Heart right ventricle (tissue), 16 donors: ENCODE measurements at regions not wholly inside any gene's neighbourhood (a gene's known extent, or its start where the extent isn't known, plus 50 kb on each side); places are given as distances from the start of the nearest gene placed in this dataset.

Experiments used
- ATAC-seq, 8 donors: fragments of 200-7000 bp; cut with Tn5 transposase; one replicate each; pipeline ENCODE4 v1.9.1; 2020; ENCODE audit warnings: mild to moderate bottlenecking in 8 of 8, moderate library complexity in 8 of 8, moderate number of reproducible peaks in 1 of 8
- DNase-seq, 2 donors: peaks; one replicate each; pipeline ENCODE4 v3.0.0-alpha.2; 2020
- H3K27ac ChIP-seq, 10 donors: fragments of 200-600 bp; sonication (generic) in 2 of 10; one replicate each; pipeline versions ENCODE4 v1.5.0 to v1.8.0; 2020 to 2022; ENCODE audit warnings: mild to moderate bottlenecking in 3 of 10
- H3K27me3 ChIP-seq, 7 donors: fragments of 200-600 bp; one replicate each; pipeline ENCODE4 v1.8.0; 2021 to 2022; ENCODE audit warnings: mild to moderate bottlenecking in 2 of 7
- H3K36me3 ChIP-seq, 9 donors: fragments of 200-600 bp; sonication (generic) in 1 of 9; one replicate each; pipeline versions ENCODE4 v1.5.0 to v1.8.0; 2020 to 2022; ENCODE audit warnings: mild to moderate bottlenecking in 2 of 9
- H3K4me1 ChIP-seq, 9 donors: fragments of 200-600 bp; sonication (generic) in 1 of 9; one replicate each; pipeline versions ENCODE4 v1.5.0 to v1.8.0; 2020 to 2022; ENCODE audit warnings: mild to moderate bottlenecking in 4 of 9
- H3K4me3 ChIP-seq, 10 donors: fragments of 200-600 bp; sonication (generic) in 2 of 10; one replicate each; pipeline versions ENCODE4 v1.5.0 to v1.8.0; 2020 to 2022; ENCODE audit warnings: mild to moderate bottlenecking in 7 of 10, moderate library complexity in 2 of 10
- H3K9me3 ChIP-seq, 11 donors: fragments of 200-600 bp in 10 of 11; sonication (generic) in 2 of 11; one replicate each; pipeline versions ENCODE4 v1.5.0 to v1.8.0; 2013 to 2022; ENCODE audit warnings: mild to moderate bottlenecking in 2 of 11, control low read depth in 1 of 11, moderate library complexity in 1 of 11
- CTCF ChIP-seq, 9 donors: fragments of 200-600 bp; sonication (generic) in 2 of 9; IDR thresholded peaks; one replicate each; pipeline versions ENCODE4 v1.5.0 to v1.8.0; 2021 to 2022; ENCODE audit warnings: antibody characterized with exemption in 9 of 9, mild to moderate bottlenecking in 5 of 9, moderate library complexity in 1 of 9
- WGBS, 2 donors: extraction: QIAGEN DNeasy Blood & Tissue Kit; methylation state at CpG; one replicate each; pipeline ENCODE4 v1.1.7; 2013; ENCODE audit warnings: inconsistent platforms in 1 of 2; 5-methylcytosine and 5-hydroxymethylcytosine counted together
- intact Hi-C, 10 donors: fragments of 100-400 bp; cut with DNase I; formaldehyde crosslinking; loops; one replicate each; pipeline versions ENCODE4 v1.11.1 to v1.14.2; 2022
- donor health status: Arrhythmogenic right ventricular cardiomyopathy.
- donor health status: ischemic (EF 13 %, LVEDD 7.1; RV severe dilation, severe dysfunction).
- donor health status: healthy with polysubstance abuse.
- donor health status: DM: no; HTN: yes; CAD: no.
- donor health status: DM: no; HTN: no; CAD: no.
- donor health status: ischemic (EF 25% LVEDD 6.9; RV normal size, moderate dysfunction).
- donor health status: ischemic (EF 25% LVEDD 5.7; RV mildly dilated, moderate dysfunction).
- donor health status: healthy.
- donor health status: DM: yes; HTN: yes; CAD: no.
- donor health status: Ischemic cardiomyopathy.
- donor health status: ischemic (EF 35%, LVEDD 5.7; RV mildly dilated, moderate dysfunction).
- donor health status: nonischemic (EF 11% LVEDD 7.7; RV severe dilation, severe dysfunction).
- donor health status: DM: yes; HTN: yes; CAD: no.
- donor health status: PGD.
- donor health status: ischemic (EF 29% LVEDD 5.4; RV normal size, mild dysfunction).
- donor health status: nonischemic (EF 23%, LVEDD 6.1; RV moderate dilation, normal function).

DNA sequence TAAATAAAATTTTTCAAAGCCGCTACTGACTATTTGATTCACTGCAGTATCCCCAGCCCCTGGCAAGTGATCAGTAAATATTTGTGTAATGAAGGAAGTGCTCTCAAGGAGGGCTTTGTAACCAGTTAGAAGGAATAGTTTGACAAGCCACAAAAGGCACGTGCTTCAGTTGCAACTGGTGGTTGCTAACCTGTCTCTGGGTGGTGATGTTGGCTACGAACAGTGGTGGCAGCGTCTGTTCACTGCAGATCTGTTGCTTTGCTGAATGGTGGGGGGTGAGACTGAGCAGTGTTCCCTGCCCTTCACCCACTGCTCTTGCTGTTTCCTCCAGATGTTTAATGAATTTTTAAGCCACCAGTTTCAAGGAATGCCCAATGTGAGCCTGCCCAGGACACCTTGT is 73.9 kb upstream of the SIX2 start:
- Histone ChIP-seq H3K9me3 (no peaks in the 10 kb centered on the region), H3K27me3 (peaks cover 0 to 6% (median 0%) of the 10 kb centered on the region in 7 donors), H3K27ac (no peak overlapping the region), H3K4me1 (no peaks in the 10 kb centered on the region), H3K36me3 (no peaks in the 10 kb centered on the region), H3K4me3 (no peak overlapping the region)
- intact Hi-C loops: no loop called here
- 41 to 46% methylated on average over 4 of the region's 4 CpGs for WGBS, 2 donors
- ATAC-seq (no peak), DNase-seq (no peak)
- no peak for TF ChIP-seq CTCF (IDR thresholded peaks at IDR 0.05)

DNA sequence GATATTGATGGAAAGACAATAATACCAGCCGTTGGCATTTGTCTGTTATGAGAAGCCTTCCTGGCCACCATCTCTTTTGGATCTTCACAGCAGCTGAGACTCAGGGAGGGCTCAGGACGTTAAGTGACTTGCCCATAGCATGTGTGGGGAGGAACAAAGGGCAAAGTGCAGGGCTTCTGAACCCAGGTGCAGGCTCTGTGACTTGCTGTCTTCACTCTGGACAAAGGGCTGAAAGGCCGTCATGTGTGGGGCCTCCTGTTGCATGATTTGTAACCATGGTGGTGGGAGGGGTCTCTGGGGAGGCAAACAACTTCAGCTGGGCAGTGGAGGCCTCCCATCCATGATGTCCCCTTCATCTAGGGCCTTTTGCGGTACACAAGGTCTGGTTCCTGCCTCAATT is 65.5 kb upstream of the SIX2 start:
- Histone ChIP-seq H3K4me3 (no peak overlapping the region), H3K27me3 (peaks cover 0 to 52% (median 26%) of the 10 kb centered on the region in 7 donors), H3K36me3 (no peaks in the 10 kb centered on the region), H3K9me3 (no peaks in the 10 kb centered on the region), H3K4me1 (no peaks in the 10 kb centered on the region), H3K27ac (no peak overlapping the region)
- 82 to 85% methylated on average over 4 of the region's 4 CpGs for WGBS, 2 donors
- DNase-seq: no peak
- intact Hi-C loops: no loop called here
- TF ChIP-seq CTCF (IDR thresholded peaks at IDR 0.05): no peak
- ATAC-seq: no peak

DNA sequence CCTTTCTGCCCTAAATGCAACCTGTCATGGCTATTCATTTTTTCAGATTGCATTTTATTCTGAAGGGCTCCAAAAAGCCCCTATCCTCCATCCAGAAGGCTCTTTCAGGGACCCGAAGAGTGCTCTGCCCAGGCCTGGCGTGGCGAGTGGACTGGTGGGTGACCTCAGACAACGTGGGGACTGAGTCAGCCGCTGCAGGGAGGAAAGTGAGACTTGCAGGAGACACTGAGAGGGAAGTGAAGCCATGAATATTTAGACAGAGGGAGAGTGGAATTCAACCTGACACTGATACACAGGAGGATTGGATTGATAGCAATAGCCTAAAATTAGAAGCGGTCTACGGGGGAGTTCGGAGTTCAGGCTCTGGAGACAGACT is 63.6 kb upstream of the SIX2 start:
- 66 to 68% methylated on average over 8 of the region's 8 CpGs for WGBS, 2 donors
- no peaks in the 10 kb centered on the region for H3K4me1 ChIP-seq
- H3K9me3 ChIP-seq: no peaks in the 10 kb centered on the region
- peaks cover 0 to 67% (median 32%) of the 10 kb centered on the region in 7 donors for H3K27me3 ChIP-seq
- no peak for ATAC-seq
- no peak for DNase-seq
- no peak overlapping the region for H3K27ac ChIP-seq
- TF ChIP-seq CTCF (IDR thresholded peaks at IDR 0.05): no peak
- intact Hi-C loops: no loop called here
- H3K36me3 ChIP-seq: no peaks in the 10 kb centered on the region
- H3K4me3 ChIP-seq: no peak overlapping the region

DNA sequence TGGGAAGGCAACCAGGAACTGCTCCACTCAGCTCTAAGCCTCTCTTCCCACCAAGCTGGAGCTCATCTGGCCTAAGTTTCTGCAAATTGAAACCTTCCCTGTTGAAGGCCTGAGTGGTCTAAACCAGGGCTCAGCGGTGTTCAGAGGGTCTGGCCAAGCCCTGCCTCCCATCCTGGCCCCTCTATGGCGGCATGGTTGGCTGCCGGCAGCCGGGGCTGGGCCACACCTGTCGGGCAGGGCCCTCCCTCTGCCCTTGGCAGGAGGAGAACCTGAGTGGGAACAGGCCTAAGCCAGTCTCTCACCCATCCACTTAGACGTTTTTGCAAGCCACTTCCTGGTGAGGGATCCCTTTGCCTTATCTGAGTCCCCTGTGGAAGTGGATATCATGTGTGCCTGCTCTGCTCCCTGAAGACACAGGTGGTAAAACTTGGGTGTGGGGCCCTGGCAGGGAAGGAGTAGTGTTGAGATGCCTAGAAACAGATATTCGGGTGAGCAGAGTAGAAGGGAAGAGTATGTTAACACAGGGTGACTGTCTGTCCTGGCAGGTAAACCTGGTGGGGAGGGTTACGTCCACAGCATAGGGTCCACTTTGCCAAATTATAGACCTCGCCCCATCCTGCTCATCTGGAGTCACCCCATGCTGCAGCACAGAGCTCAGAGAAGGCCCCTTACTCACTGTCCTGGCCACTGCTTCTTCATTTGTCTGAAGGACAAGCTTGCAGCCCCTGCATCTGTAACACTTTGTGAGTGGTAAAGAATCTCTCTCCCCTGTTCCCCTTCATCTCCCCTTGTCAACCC is 63.0 kb upstream of the SIX2 start:
- H3K27me3 ChIP-seq: peaks cover 0 to 73% (median 32%) of the 10 kb centered on the region in 7 donors
- ATAC-seq: no peak
- no peak overlapping the region for H3K27ac ChIP-seq
- no peak for DNase-seq
- intact Hi-C loops: no loop called here
- no peaks in the 10 kb centered on the region for H3K4me1 ChIP-seq
- H3K9me3 ChIP-seq: no peaks in the 10 kb centered on the region
- 87 to 88% methylated on average over 9 of the region's 9 CpGs for WGBS, 2 donors
- no peaks in the 10 kb centered on the region for H3K36me3 ChIP-seq
- no peak overlapping the region for H3K4me3 ChIP-seq
- no peak for TF ChIP-seq CTCF (IDR thresholded peaks at IDR 0.05)
